B cell (primary cell): ENCODE measurements at regions not wholly inside any gene's neighbourhood (a gene's known extent, or its start where the extent isn't known, plus 50 kb on each side); places are given as distances from the start of the nearest gene placed in this dataset.

Source experiments
- ATAC-seq: fragments of 200-7000 bp; cut with Tn5 transposase; one replicate; pipeline ENCODE4 v1.10.0; 2021; ENCODE audit warnings: low read depth, mild to moderate bottlenecking, moderate number of reproducible peaks, moderate library complexity
- CTCF ChIA-PET: fragments of 350-600 bp; sonication (Branson Sonifier 250); formaldehyde crosslinking; loops from one replicate; lab custom pipeline; 2021; ENCODE audit warnings: antibody characterized with exemption, inconsistent platforms; lab: Charles Lee
- POLR2A ChIA-PET: fragments of 350-600 bp; sonication (Branson Sonifier 250); formaldehyde crosslinking; loops from one replicate; lab custom pipeline; 2021; ENCODE audit warnings: antibody characterized with exemption; lab: Charles Lee
- DNase-seq: peaks from one replicate; pipeline ENCODE4 v3.0.0; 2013
- H2AFZ ChIP-seq: 2 replicates; pipeline ENCODE4 v1.6.1; 2012; ENCODE audit warnings: mild to moderate bottlenecking, low read depth, low read length; ENCODE audit not compliant: insufficient read depth, poor library complexity, severe bottlenecking
- H3K27ac ChIP-seq, 2 donors: 1 replicate in 1 of 2; 2 replicates in 1 of 2; pipeline ENCODE4 v1.5.1; 2012 to 2013; ENCODE audit warnings: low read length in 2 of 2, mild to moderate bottlenecking in 2 of 2, moderate library complexity in 1 of 2
- H3K27me3 ChIP-seq, 4 experiments: fragments of 200-600 bp in 1 of 4; sonication (generic) in 1 of 4; replicated peaks in 1 of 4; 1 replicate in 2 of 4; 2 replicates in 2 of 4; pipeline versions ENCODE4 v1.6.1 to v1.7.0; 2013 to 2016; ENCODE audit warnings: low read length in 3 of 4, mild to moderate bottlenecking in 2 of 4, mixed read lengths in 1 of 4, moderate library complexity in 1 of 4; ENCODE audit not compliant: insufficient read depth in 4 of 4, control insufficient read depth in 3 of 4; ENCODE audit errors: control extremely low read depth in 1 of 4
- H3K36me3 ChIP-seq, 2 experiments: replicated peaks in 1 of 2; 1 replicate in 1 of 2; 2 replicates in 1 of 2; pipeline versions ENCODE4 v1.6.1 to v1.7.1; 2013; ENCODE audit warnings: low read length in 1 of 2; ENCODE audit not compliant: insufficient read depth in 2 of 2, control insufficient read depth in 1 of 2; ENCODE audit errors: control extremely low read depth in 1 of 2, extremely low read depth in 1 of 2
- H3K4me1 ChIP-seq, 2 donors: fragments of 200-600 bp in 1 of 2; sonication (generic) in 1 of 2; 1 replicate in 1 of 2; 2 replicates in 1 of 2; pipeline versions ENCODE4 v1.5.1 to v1.6.1; 2013 to 2017; ENCODE audit warnings: low read length in 2 of 2; ENCODE audit not compliant: control insufficient read depth in 2 of 2, insufficient read depth in 2 of 2
- H3K4me2 ChIP-seq: replicated peaks from 2 replicates; pipeline ENCODE3; 2012; ENCODE audit warnings: mild to moderate bottlenecking, low read depth, low read length; ENCODE audit not compliant: poor library complexity, severe bottlenecking
- H3K4me3 ChIP-seq, 5 experiments: fragments of 200-600 bp in 1 of 5; sonication (generic) in 1 of 5; 1 replicate in 3 of 5; 2 replicates in 2 of 5; pipeline versions ENCODE4 v1.5.1 to v1.7.0; 2011 to 2016; ENCODE audit warnings: low read length in 4 of 5, mild to moderate bottlenecking in 4 of 5, low read depth in 2 of 5, control low read depth in 1 of 5, moderate library complexity in 1 of 5; ENCODE audit not compliant: insufficient read depth in 1 of 5; ENCODE audit errors: control extremely low read depth in 1 of 5, extremely low read depth in 1 of 5
- H3K79me2 ChIP-seq: fragments of 200-600 bp; sonication (generic); one replicate; pipeline ENCODE4 v1.6.0; 2016; ENCODE audit warnings: low read length; ENCODE audit not compliant: control insufficient read depth, insufficient read depth
- H3K9ac ChIP-seq: fragments of 200-600 bp; sonication (generic); 2 replicates; pipeline ENCODE4 v1.6.1; 2017; ENCODE audit warnings: mild to moderate bottlenecking, low read length, moderate library complexity
- H3K9me3 ChIP-seq, 3 donors: one replicate each; pipeline versions ENCODE4 v1.6.1 to v1.7.1; 2013; ENCODE audit warnings: low read length in 2 of 3; ENCODE audit not compliant: control insufficient read depth in 2 of 3, insufficient read depth in 1 of 3; ENCODE audit errors: control extremely low read depth in 1 of 3
- H4K20me1 ChIP-seq: 2 replicates; pipeline ENCODE4 v1.6.0; 2012; ENCODE audit warnings: mild to moderate bottlenecking, low read length; ENCODE audit not compliant: insufficient read depth, control insufficient read depth, poor library complexity, severe bottlenecking
- H3K27ac Mint-ChIP-seq: one replicate; pipeline ENCODE4 v1.8.0; 2021; ENCODE audit warnings: mixed read lengths
- H3K27me3 Mint-ChIP-seq: one replicate; pipeline ENCODE4 v1.8.0; 2021; ENCODE audit warnings: mixed read lengths
- H3K4me1 Mint-ChIP-seq: one replicate; pipeline ENCODE4 v1.8.0; 2021; ENCODE audit warnings: mixed read lengths
- H3K4me3 Mint-ChIP-seq: one replicate; pipeline ENCODE4 v1.8.0; 2021; ENCODE audit warnings: mixed read lengths
- H3K9me3 Mint-ChIP-seq: one replicate; pipeline ENCODE4 v1.8.0; 2022; ENCODE audit warnings: mixed read lengths; ENCODE audit not compliant: insufficient read depth
- CTCF ChIP-seq: fragments of 200-600 bp; IDR thresholded peaks from one replicate; pipeline ENCODE4 v1.8.0; 2022; ENCODE audit warnings: antibody characterized with exemption, mild to moderate bottlenecking
- EZH2 ChIP-seq: IDR thresholded peaks from 2 replicates; pipeline ENCODE4 v1.6.1; 2012; ENCODE audit warnings: borderline replicate concordance, low read depth, mild to moderate bottlenecking, moderate library complexity, low read length; ENCODE audit not compliant: insufficient read depth, poor library complexity, severe bottlenecking
- WGBS: methylation state at CpG from one replicate; pipeline ENCODE4 v1.1.5; 2013; ENCODE audit warnings: missing lambda C conversion rate; ENCODE audit not compliant: insufficient coverage; 5-methylcytosine and 5-hydroxymethylcytosine counted together
- intact Hi-C: fragments of 100-400 bp; cut with micrococcal nuclease; formaldehyde crosslinking; loops from one replicate; pipeline ENCODE4 v1.10.0; 2022

GRCh38 chr4:42320822-42321388 lies 76.4 kb upstream of the SHISA3 start:
- WGBS, result 81% methylated on average over 9 of the region's 10 CpGs
- H3K4me2 ChIP-seq, result no peak overlapping the region
- Mint-ChIP-seq H3K4me1 (no peaks in the 10 kb centered on the region), H3K27ac (no peak overlapping the region), H3K27me3 (peaks cover 8% of the 10 kb centered on the region), H3K9me3 (peaks cover 2% of the 10 kb centered on the region), H3K4me3 (no peak overlapping the region)
- H3K4me3 ChIP-seq, result no peak overlapping the region
- ATAC-seq (no peak), DNase-seq (no peak)
- CTCF ChIA-PET, result no interaction called here
- H4K20me1 ChIP-seq, result no peaks in the 10 kb centered on the region
- H3K36me3 ChIP-seq, result no peaks in the 10 kb centered on the region
- no peak overlapping the region for H3K9ac ChIP-seq
- no peaks in the 10 kb centered on the region for H3K27me3 ChIP-seq
- H2AFZ ChIP-seq, result no peak overlapping the region
- TF ChIP-seq CTCF, result no peak
- TF ChIP-seq EZH2, result no peak
- no peak overlapping the region for H3K27ac ChIP-seq
- POLR2A ChIA-PET, result no interaction called here
- H3K9me3 ChIP-seq, result no peaks in the 10 kb centered on the region
- H3K4me1 ChIP-seq, result no peaks in the 10 kb centered on the region
- intact Hi-C loops, result no loop called here
- H3K79me2 ChIP-seq, result no peaks in the 10 kb centered on the region

- no peaks in the 10 kb centered on the region for H3K36me3 ChIP-seq
- intact Hi-C loops, result no loop called here
- Mint-ChIP-seq H3K4me1 (no peaks in the 10 kb centered on the region), H3K27ac (no peak overlapping the region), H3K9me3 (no peaks in the 10 kb centered on the region), H3K4me3 (no peak overlapping the region), H3K27me3 (peaks cover 3% of the 10 kb centered on the region)
- no peaks in the 10 kb centered on the region for H3K79me2 ChIP-seq
- no peak overlapping the region for H3K27ac ChIP-seq
- H3K4me2 ChIP-seq, result no peak overlapping the region
- TF ChIP-seq EZH2 (no peak), CTCF (no peak)
- H3K4me1 ChIP-seq, result no peaks in the 10 kb centered on the region
- no peak for ATAC-seq
- no peaks in the 10 kb centered on the region for H3K9me3 ChIP-seq
- WGBS, result 98% methylated on average over 4 of the region's 5 CpGs
- CTCF ChIA-PET, result no interaction called here
- no peak overlapping the region for H2AFZ ChIP-seq
- no peaks in the 10 kb centered on the region for H3K27me3 ChIP-seq
- DNase-seq, result no peak
- no peak overlapping the region for H3K9ac ChIP-seq
- H3K4me3 ChIP-seq, result no peak overlapping the region
- H4K20me1 ChIP-seq, result no peaks in the 10 kb centered on the region
- POLR2A ChIA-PET, result no interaction called here
These were observed 71.2 kb upstream of the SHISA3 start for GRCh38 chr4:42326040-42326439.
